HG02759 (cell line): ENCODE measurements at regions not wholly inside any gene's neighbourhood (a gene's known extent, or its start where the extent isn't known, plus 50 kb on each side); places are given as distances from the start of the nearest gene placed in this dataset.
"Not testable (repeated sequence)": the region's sequence is repeated elsewhere in the genome, so short reads cannot be mapped to it uniquely, and the experiment has no call there.

Source experiments
- ATAC-seq: cut with Tn5 transposase; IDR thresholded peaks from one replicate; pipeline ENCODE4 v1.9.1; 2021; ENCODE audit warnings: mild to moderate bottlenecking, moderate library complexity; ENCODE audit not compliant: unreplicated experiment

DNA sequence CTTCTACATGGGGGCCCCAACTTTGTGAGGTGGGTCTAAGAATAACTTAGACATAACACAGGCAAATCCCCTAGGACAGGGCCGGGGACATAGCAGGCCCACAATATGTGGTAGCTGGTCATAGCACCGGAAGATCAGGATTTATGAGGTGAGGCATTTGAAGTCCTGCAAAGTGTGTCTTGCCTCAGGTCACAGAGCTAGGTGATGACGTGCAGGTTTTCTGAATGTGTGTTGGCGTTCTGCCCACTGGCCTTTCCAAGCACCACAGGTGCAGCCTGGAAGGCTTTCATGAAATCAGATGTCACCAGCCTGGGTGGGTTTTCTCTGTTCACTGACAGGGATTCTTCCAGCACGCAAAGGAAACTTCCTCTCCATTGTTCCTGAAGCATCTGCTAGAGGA is 119.1 kb downstream of the LRATD1 start:
- no peak for ATAC-seq

DNA sequence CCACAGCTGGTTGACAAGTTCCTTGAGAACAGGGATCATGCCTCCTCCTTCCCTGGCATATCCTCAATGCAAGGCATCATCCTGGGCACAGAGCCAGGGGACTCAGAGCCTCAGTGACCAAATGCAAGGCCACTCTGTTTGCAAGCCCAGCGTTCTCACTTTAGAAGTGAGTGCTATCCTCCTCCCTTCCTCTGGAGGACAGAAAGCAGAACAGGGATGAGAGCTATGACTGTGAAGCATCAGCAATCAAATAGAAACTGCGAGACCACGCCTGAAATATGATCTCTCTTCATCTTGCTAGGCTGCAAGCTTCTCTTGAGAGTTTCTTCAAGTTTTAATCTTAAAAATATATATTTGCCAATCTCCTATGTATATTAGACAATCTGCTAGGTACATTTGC is 119.8 kb downstream of the LRATD1 start:
- no peak for ATAC-seq

DNA sequence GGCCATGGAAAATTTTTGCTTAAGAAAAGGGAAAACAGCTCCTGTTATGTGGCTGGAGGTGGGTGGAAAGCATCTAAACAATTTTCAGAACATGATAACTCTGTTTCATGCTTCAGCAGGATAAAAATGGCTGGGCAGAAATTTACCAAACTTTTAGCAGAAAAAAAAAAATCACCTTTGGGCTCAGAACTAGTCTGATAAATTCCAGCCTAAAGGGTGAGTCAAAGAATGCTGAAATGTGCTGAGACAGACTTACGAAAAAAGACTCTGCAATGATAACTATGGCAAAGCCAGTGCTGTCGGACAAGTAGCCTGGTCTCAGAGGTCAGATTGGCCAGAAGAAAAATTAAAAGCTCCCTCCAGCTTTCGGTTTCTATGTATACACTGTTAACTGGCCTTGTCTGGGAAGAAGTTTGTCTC is 123.6 kb downstream of the LRATD1 start:
- ATAC-seq: no peak

DNA sequence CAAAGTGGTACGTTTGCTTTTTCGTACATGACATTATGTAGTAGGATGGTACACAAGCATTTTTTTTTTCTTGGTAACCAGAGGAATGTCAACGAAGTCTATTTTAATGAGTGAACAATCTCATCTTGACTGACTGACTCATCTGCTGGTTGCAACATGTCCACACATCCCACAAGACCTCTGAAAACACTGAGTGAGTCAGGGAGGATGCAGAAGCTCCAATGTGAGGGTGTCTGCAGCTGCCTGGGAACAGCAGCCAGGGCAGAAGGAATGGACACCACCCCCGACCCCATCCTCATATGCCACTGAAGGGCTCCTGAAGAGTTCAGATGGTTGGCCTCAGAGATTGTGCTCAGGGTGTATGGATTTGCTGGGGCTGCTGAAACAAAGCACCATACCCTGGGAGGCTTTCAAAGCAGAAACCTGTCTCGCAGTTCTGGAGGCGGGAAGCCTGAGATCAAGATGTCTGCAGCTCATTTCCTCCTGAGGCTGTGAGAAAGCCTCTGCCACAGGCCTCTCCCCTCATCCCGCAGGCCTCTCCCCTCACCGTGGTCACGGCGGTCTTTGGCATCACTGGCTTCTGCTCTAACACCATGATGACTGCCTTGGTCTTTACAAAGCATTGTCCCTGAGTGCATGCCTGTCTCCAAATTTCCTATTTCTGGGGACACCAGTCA is 124.6 kb downstream of the LRATD1 start:
- no peak for ATAC-seq

DNA sequence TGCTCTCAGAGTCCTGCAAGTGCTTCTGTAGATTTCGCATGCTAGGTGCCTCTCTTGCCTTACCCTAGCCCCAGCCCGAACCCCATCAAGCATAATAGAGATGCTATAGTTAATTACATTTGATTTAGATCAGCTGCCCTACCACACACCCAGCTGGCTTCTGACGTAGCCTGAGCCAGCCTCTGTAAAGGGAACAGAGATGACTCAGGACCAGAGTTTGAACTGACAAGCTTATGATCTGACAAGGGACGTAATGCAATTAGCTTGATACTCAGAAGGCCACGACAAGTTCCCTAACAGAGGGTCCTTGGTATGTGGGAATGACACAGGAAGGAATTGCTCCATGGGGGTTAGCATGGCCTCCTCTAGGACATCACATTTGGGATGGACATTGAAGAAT is 126.6 kb downstream of the LRATD1 start:
- no peak for ATAC-seq

DNA sequence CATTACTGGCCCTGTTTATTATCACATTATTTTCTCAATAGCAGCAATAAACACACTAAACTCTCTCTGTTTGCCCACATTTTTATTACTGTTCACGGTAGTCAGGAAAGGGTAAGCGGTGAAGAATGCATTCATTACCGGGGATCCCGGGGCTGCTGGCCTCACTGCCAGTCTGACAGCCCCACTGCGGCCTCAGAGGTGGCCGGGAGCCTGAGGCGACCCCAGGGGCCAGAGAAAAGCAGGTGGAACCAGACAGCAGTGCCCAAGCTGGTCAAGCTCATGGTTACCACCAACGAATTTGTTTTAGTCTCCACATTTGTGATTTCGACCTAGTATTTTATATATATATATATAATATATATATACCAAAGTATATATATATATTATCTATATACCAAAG is 127.7 kb downstream of the LRATD1 start:
- ATAC-seq: no peak

DNA sequence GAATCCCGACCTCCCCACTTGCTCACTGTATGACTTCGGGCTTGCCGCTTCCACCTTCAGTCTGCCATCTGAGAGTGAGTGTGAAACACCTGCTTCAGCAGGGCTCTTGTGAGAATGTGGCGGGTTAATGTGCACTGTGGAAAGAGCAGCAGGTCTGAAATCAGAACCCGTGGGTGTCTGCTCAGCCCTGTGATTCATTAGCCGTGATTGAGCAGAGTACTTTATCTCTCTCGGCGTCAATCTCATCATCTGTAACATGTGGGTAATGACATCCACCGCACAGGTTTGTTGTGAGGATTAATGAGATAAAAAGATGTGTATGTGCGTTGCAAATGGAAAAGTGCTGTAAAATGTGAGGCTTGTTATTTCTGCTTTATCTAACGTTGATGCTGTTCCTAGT is 128.6 kb downstream of the LRATD1 start:
- no peak for ATAC-seq

DNA sequence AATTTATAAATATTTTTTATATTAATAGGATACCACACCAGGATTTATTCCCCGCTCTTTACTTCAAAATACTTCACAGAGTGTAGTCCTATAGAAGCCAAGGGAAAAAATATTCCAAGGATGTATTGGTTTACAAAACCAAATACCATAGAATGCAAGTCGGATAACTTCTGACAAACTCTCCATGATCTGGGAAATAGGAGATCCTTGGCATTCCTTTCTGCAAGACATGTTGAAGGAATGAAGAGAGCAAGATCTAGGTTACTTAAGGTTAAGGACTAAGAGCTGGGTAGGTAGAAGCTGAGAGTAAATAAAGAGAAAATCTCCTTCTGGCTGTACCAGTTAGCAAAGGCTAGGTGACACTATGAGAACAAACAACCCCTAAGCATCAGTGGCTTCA is 141.2 kb downstream of the LRATD1 start:
- no peak for ATAC-seq

DNA sequence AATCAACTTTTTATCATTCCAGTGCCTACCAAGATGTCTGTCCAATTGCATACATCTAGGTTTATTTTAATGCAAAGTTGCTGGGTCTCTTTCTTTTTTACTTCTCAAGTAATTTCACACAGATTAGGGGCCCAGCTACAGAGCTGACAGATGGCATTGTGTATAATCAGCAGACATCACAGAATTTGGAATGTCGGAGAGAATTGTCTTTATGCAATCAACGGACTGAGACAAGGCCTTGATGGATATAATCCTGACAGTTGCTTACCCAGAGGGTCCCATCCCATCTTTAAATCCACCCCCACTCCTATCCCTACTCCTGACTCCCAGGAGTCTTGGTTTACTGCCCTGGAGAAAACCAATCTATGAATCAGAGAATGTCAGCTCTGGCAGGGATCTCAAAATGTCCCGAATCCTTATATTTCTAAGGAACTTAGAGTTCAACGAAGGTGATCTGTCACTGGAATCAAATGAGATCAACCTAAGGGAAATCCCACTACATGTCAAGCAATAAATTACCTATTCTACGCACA is 142.0 kb downstream of the LRATD1 start:
- no peak for ATAC-seq

DNA sequence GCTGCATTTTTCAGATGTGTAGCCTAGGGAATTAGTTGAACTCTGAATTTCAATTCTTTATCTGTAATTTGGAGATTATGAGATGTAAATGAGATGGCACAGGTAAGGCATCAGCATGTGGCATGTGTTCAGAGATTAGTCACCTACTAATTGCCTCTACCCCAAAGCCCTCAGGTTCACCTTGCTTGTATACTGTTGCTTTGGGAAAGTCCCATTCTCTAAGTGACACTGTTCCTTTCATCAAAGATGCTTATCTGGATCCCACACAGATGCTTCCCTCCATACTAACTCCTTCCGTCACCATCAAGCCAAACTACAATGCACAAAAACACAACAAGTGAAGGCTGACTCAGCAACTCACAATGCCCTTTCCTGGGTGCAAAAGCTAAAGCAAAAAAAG is 143.7 kb downstream of the LRATD1 start:
- ATAC-seq: no peak

DNA sequence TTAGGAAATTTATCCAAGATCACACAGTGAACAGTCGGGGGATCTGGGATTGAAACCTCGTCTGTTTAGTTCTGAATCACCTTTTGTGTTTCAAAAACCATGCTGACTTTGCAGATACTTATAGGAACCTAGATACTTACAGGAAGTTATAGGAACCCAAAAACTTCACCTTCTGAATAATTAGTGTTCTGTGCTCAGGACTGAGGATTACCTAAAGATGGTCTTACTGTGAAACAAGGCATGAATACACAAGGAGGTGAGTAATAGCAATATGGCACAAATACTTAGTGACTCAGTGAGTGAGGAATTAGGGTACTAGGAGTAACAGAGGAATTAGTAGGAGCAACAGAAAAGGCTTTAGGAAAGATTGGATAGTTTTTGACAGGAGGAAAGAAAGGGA is 145.5 kb downstream of the LRATD1 start:
- ATAC-seq: no peak

DNA sequence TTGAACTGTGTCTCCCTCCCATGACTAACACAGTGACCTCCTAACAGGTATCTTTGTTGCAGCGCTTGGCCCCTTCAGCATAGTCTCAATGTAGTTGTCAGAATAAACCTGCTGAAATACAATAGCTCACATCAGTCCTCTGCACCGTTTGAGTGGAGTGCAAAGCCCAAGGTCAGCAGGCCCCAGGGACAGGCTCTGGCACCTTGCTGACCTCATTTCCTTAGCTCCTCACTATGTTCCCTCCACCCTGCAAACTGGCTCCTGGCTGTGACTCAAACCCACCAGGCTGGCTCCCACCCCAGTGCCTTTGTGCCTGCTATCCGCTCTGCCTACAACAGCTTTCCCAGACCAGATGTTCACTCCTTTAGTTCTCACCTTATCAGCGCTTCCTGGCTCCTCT is 146.7 kb downstream of the LRATD1 start:
- ATAC-seq: no peak

DNA sequence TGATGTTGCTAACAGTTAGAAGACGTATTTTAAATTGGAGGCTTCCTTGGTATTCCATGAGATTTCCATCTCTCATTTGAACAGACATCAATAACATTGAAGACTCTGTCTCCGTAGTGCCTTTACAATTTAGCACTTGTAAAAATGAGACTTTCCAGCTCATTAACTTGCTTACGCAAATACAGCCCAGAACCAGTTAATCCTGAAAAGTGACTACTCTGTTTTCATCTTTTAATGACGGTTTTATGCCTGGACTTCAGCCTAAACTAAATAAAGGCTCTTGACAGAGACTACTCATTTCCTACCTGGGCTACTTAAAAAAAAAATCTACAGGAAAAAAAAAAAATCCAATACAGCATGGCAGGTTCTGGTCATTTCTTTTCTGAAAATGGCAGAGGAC is 148.6 kb downstream of the LRATD1 start:
- no peak for ATAC-seq

DNA sequence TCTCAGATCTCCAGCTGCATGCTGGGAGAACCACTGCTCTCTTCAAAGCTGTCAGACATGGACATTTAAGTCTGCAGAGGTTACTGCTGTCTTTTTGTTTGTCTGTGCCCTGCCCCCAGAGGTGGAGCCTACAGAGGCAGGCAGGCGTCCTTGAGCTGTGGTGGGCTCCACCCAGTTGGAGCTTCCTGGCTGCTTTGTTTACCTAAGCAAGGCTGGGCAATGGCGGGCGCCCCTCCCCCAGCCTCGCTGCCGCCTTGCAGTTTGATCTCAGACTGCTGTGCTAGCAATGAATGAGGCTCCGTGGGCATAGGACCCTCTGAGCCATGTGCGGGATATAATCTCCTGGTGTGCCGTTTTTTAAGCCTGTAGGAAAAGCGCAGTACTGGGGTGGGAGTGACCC is 156.3 kb downstream of the LRATD1 start:
- not testable (repeated sequence) for ATAC-seq

DNA sequence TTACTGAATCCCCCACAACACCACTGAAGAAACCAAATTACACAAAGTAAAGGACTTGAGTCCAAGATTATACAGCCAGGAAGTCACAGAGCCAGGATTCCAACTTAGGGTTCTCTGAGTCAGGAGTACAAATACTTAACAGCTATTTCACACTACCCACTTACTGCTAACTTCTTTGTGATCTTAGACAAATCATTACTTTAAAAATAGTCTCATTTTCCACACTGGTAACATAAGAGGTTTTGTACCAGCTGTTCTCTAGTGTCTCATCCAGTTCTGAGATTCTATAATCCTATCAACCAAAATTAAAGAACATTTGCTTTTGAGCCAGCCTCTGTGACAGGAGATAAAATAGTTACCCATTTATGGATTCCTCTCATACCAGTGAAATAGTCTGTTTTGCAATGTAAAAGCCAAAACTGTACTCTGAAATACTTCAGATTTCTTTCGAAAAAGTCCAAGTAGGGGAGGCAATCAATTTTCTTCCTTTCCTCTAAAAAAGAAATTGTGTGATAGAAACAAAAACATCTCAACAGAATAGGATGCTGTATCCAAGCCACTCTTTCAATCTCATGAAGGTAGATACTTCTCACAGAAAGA is 157.6 kb downstream of the LRATD1 start:
- no peak for ATAC-seq

DNA sequence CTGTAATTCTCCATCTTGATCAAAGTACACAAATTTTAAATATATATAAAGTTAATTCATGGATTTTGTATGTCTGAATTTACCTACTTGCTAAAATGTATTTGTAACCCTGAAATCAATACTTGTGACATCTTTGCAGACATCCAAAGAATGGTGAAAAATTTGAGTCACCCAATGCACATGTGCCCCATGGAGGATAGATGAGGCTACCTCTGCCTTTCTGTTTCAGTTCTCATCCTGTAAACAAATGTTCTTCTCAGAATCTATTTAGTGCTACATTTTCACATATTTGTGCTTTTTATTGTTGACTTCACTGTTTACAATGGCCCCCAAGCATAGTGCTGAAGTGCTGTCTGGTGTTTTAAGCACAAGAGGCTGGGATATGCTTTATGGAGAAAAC is 171.5 kb downstream of the LRATD1 start:
- ATAC-seq: no peak

DNA sequence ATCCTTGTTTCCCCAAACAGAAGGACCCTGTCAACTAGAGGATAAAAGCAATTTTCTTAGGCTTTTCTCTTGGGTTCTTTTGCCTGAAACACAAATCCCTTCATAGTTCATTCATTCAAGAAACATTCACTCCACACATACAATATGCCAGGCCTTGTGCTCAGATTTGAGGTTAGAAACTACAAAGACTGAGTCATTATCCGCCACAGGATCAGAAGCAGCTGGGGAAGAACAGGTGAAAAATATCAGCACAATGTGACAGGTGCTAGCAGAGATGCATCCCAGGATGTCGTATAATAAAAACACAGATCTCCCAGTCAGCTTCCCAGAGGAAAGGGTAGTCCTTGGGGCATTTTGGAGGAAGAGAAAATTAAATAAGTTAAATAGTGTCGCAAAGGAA is 172.4 kb downstream of the LRATD1 start:
- ATAC-seq: no peak

DNA sequence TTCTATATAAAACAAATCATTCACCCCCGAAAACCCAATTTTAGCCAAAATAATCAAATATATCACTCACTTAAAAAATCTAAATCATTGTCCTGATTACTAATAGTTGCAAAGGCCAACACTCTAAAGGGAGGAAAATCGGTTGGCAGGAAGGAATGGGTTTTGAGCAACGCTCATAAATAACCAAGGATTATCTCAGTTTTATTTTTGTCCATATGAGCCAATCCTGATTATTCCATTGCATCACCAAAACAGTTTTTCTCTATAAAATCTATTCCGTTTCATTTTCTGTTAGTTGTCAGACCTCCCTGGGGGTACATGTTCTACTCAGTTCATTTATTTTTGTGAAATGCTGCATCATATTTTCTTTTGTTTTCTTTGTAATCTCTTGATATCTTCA is 174.1 kb downstream of the LRATD1 start:
- ATAC-seq: no peak

DNA sequence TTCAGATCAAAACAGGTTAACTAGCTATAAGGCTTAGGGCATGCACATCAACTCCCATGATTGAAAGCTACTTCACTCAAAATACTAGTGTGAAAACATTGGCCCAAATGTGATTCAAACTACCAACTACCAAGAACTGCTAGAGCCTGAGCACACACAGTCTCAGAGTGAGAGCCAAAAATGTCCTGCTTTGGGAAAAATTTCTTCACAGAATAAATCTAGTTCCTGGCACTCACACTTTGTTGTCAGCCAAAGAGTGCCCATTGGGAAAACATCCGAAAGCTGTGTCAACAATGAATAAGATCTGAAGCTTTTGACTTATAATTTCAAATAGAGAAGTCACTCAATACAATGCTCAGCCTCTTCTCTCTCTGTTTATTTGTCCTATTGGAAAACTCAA is 182.7 kb downstream of the LRATD1 start:
- no peak for ATAC-seq

DNA sequence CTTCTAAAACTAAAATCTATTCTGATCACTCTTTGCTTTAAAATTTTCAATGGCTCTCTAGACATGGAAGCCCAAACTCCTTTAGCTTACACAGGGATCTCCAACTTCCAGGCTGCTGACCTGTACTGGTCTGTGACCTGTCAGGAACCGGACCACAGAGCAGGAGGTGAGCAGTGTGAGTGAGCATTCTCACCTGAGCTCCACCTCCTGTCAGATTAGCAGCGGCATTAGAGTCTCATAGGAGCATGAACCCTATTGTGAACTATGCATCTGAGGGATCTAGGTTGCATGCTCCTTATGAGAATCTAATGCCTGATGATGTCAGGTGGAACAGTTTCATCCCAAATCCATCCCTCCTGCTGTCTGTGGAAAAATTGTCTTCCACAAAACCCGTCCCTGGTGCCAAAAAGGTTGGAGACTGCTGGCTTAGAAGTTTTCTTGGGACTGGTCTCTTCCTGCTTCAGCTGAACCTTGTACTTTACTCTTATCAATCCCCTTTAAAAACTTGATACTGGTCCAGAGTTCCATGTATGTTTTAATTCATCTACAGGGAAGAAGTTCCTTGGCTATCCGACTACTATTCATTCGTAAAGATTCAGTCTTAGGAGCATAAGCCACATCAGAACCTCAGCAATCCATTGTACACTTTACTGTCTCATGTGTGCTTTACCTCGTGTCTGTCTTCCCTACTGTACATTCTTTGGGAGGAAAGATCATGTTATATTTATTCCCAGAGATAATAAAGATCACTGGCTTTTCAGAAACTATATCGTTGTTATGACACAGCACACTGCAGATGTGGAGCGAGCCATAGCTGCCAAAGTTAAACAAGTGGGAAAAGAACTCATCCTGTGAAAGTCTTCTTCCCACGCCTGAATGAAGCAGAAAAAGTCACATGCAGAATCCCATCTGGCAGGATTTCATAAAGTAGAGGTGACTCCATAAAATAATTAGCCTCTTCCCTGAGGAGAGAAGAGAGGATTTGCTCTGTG is 183.8 kb downstream of the LRATD1 start:
- ATAC-seq: no peak

DNA sequence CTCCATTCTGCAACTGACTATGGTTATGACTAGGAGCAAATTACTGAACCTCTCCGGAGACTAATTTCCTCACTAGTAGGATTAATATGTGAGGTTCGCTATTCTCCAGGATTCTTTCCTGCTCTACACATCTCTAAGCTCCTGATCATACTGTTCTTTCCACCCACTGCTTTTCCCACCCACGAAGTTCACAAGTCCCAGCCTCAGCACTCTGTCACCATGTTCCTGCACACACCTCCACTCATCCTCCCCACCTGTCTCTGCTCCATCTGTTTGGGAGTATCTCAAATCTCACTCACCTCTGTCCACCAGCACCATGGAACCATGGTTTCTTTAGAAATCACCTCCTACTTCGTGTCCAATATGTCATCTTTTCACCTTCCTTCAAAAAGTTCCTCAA is 185.3 kb downstream of the LRATD1 start:
- ATAC-seq: no peak

DNA sequence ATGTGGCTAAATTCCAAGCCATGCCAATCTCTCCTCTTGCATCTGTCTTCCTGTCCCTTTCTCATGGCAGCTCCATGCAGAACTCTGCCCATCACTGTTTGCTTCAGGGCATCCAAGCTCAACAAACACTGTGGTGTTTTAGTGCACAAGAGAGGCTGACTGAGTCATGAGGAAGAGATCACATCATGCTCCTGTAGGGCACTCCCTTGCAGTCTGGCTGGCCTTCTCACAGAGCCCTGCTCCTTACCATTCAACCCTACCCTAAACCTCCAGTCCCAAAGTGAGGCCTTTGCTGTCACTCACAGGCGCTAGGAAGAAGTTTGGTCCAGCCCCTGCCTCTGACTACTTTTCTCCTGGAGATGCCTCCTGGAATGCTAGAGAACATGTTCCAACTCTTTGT is 194.0 kb downstream of the LRATD1 start:
- no peak for ATAC-seq
